Transverse colon (tissue), 4 donors: ENCODE measurements at regions not wholly inside any gene's neighbourhood (a gene's known extent, or its start where the extent isn't known, plus 50 kb on each side); places are given as distances from the start of the nearest gene placed in this dataset.

Source experiments
- POLR2A ChIP-seq: fragments of 450-650 bp; IDR thresholded peaks from one replicate; pipeline ENCODE4 v1.6.1; 2016; ENCODE audit warnings: antibody characterized with exemption, mild to moderate bottlenecking, moderate library complexity
- POLR2AphosphoS5 ChIP-seq, 3 donors: sonication (generic); formaldehyde crosslinking; IDR thresholded peaks; one replicate each; pipeline ENCODE4 v1.6.1; 2016; ENCODE audit warnings: antibody characterized with exemption in 3 of 3
- TF ChIP-seq, protein P1 (sequence below), 5 experiments: fragments of 200-600 bp in 3 of 5; fragments of 450-650 bp in 2 of 5; sonication (generic) in 3 of 5; IDR thresholded peaks; 1 replicate in 2 of 5; 2 replicates in 3 of 5; pipeline ENCODE4 v1.5.1; 2016 to 2017; ENCODE audit warnings: antibody characterized with exemption in 5 of 5, inconsistent platforms in 3 of 5, mild to moderate bottlenecking in 2 of 5, moderate library complexity in 1 of 5

DNA sequence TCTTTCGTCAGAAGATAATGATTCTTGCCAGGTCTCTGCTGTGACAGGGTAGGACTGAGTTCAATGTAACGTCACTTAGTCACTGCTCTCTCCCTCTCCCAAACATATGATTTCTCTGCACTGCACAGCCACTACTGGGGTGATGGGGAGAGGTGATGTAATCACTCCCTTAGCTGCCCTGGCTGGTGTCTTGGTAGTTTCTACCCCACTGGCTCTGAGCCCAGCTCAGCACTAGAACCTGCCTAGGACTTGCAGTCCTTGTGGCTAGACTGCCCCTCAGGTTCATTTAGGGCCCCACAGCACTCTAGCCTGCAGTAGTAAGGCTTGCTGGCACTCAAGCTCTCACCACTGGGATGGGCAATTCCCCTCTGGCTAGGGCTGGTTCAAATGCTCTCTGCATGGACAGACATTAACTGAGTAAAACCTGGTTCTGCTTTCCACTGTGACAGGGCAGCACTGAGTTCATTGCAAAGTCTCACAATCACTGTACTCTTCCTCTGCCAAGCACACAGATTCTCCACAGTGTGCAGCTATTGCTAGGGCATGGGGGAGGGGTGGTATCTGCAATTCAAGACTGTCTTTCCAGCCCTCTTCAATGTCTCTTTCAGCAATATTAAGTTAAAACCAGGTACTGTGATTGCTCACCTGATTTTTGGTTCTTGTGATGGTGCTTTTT, 571.4 kb upstream of the FAT3 start:
- TF ChIP-seq, protein P1, sequence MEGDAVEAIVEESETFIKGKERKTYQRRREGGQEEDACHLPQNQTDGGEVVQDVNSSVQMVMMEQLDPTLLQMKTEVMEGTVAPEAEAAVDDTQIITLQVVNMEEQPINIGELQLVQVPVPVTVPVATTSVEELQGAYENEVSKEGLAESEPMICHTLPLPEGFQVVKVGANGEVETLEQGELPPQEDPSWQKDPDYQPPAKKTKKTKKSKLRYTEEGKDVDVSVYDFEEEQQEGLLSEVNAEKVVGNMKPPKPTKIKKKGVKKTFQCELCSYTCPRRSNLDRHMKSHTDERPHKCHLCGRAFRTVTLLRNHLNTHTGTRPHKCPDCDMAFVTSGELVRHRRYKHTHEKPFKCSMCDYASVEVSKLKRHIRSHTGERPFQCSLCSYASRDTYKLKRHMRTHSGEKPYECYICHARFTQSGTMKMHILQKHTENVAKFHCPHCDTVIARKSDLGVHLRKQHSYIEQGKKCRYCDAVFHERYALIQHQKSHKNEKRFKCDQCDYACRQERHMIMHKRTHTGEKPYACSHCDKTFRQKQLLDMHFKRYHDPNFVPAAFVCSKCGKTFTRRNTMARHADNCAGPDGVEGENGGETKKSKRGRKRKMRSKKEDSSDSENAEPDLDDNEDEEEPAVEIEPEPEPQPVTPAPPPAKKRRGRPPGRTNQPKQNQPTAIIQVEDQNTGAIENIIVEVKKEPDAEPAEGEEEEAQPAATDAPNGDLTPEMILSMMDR (IDR thresholded peaks at IDR 0.05) = no peak
- no peak for TF ChIP-seq POLR2AphosphoS5 (IDR thresholded peaks at IDR 0.05)
- no peak for TF ChIP-seq POLR2A
